ENCODE measurements at regions not wholly inside any gene's neighbourhood (a gene's known extent, or its start where the extent isn't known, plus 50 kb on each side); places are given as distances from the start of the nearest gene placed in this dataset.
A peak's percentile ranks its signal among the peaks of the same experiment; 100 is the strongest.

DNA sequence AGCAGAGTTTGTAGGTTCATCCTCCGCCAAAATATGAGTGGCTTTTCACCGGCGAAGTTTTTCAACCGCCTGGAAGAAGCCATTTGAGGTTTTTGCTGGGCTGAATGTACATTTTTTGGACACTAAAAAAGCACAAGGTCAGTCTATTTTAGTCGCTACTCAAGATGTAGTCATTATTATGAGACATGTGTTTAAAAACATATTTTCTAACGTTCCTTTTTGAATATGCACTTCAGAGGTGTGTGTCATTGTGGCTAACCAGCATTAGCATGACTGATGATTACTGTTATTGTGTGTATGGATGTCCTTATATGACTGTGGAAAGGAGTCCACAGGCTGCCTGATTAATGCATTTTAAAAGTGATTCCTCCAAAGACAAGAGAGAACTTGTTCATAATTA, 605.4 kb downstream of the INHBA start:
- TF ChIP-seq JUND (IDR thresholded peaks at IDR 0.05; ENCODE audit: low read depth) = no peak
- in situ Hi-C loops (cut with HindIII; ENCODE audit: low pct_unique_long_range_greater_than_20kb, low sequenced_read_pairs) = no loop called here

DNA sequence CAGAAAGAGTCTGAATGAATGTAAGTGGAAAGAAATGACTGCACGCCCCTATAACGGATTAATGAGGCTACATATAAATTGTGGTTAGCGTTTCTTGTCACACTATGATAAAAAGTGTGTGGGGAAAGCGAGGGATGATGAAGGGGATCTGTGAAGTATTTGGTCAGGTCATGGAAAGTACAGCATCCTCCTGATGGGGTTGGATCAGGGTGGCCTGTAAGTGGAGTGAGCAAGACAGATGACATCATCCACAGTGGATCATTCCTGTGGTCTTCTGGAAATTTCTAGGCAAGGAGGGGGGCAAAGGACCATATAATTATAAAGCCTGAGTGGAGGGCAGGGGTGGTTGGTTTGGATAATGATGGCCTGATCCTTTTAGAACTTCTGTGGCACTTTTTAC, 606.0 kb downstream of the INHBA start:
- no peak for TF ChIP-seq JUND (IDR thresholded peaks at IDR 0.05; ENCODE audit: low read depth)
- DNase-seq (ENCODE audit: low read depth in 1 of 2, low spot score in 1 of 2) = no peak
- in situ Hi-C loops (cut with HindIII; ENCODE audit: low pct_unique_long_range_greater_than_20kb, low sequenced_read_pairs) = no loop called here

More for the DNA sequence above, 605.4 kb downstream of the INHBA start:
- no peak for DNase-seq (ENCODE audit: low read depth in 1 of 2, low spot score in 1 of 2)

DNA sequence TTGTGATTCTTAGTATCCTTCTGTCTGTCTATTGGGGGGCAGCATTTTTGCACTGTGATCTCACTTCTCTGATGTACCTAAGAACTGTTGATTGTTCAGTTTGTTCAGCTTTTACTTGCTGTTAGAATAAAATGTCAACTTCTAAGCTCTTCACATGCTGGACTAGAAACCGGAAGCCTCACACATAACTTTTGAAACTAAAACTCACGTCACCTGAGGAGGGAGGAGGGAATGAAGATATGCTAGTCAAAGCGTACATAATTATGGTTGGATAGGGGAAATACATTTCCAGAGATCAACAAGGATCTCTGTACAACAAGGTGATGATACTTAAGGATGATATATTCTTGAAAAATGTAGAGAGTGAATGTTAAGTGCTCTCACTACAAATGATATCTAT, 609.7 kb downstream of the INHBA start:
- no peak for TF ChIP-seq JUND (IDR thresholded peaks at IDR 0.05; ENCODE audit: low read depth)
- in situ Hi-C loops (cut with HindIII; ENCODE audit: low pct_unique_long_range_greater_than_20kb, low sequenced_read_pairs) = no loop called here
- DNase-seq (ENCODE audit: low read depth in 1 of 2, low spot score in 1 of 2) = no peak

DNA sequence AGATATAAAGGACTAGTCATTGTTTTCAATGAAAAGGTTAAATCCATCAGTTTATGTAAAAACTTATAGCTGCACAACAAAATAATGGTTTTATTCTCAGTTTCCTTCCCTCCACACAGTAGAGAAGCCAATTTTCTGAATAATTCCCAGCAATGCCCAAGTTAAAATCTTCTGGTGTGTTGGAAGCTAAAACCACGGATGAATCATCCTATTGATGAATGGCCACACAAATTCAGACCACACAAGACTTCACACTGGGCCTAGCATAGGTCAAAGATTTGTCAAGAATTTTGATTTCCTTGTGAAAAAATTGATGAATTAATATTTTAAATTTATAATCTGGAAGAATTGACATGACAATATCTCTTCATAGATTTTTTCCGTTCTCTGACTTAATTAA, 617.6 kb downstream of the INHBA start:
- in situ Hi-C loops (cut with HindIII; ENCODE audit: low pct_unique_long_range_greater_than_20kb, low sequenced_read_pairs) = no loop called here
- no peak for TF ChIP-seq JUND (IDR thresholded peaks at IDR 0.05; ENCODE audit: low read depth)
- DNase-seq (ENCODE audit: low read depth in 1 of 2, low spot score in 1 of 2) = no peak

DNA sequence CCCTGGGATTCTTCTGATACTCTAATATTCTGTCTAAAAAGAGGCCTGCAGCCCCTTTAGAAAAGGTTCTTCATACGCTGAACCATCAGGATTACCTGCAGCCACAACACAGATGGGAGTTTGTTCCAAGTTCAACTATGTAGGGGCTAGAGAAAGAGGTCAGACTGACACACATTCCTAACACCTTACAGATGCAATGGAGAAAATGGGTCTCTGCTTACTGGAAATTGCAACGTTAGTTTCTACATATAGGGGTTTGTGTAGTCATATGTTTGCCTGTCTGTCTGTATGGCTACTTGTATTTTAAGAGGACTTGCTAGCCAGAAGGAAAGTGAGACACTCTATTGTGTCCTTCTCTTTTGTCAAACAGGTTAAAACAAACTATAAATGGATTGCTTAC, 618.5 kb downstream of the INHBA start:
- in situ Hi-C loops (cut with HindIII; ENCODE audit: low pct_unique_long_range_greater_than_20kb, low sequenced_read_pairs) = no loop called here
- TF ChIP-seq JUND (IDR thresholded peaks at IDR 0.05; ENCODE audit: low read depth) = no peak
- no peak for DNase-seq (ENCODE audit: low read depth in 1 of 2, low spot score in 1 of 2)

DNA sequence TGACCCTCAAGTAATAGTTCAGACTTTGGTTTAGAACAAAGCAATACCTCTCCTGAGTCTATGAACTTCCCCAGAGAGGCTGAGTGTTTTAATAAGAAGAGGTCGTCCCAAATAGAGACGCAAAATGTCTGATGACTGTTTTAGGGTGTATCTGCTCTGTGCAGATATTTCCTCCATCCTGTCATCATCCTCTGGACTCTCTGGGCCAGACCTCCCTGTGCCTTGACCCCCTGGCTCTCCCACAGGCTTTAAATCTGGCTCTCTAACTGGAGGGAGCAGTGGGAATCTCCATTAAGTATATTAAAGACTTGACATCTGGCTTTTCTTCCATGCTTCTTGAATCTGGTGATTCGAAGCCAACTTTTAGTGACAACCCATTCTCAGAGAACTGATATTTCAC, 633.3 kb downstream of the INHBA start:
- TF ChIP-seq JUND (IDR thresholded peaks at IDR 0.05; ENCODE audit: low read depth) = no peak
- in situ Hi-C loops (cut with HindIII; ENCODE audit: low pct_unique_long_range_greater_than_20kb, low sequenced_read_pairs) = no loop called here
- no peak for DNase-seq (ENCODE audit: low read depth in 1 of 2, low spot score in 1 of 2)

DNA sequence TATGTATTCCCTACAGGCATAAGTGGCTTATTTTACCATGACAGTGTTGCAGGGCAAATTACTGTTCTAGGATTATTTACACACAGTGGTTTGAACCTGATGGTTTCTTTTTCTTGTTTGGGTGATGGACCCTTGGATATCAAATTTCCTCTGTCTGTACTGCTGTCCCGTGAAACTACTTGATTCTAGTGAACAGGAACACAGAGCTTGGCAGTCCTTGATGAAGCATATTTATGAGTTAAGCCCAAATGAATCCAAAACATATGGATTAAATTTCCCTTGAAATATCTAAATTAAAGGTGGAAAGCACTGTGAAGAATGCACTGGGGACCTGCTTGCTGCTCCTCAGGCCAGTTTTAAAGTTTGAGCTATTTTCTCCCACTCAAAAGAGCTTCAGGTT, 635.3 kb downstream of the INHBA start:
- in situ Hi-C loops (cut with HindIII; ENCODE audit: low pct_unique_long_range_greater_than_20kb, low sequenced_read_pairs) = no loop called here
- DNase-seq (ENCODE audit: low read depth in 1 of 2, low spot score in 1 of 2) = no peak
- no peak for TF ChIP-seq JUND (IDR thresholded peaks at IDR 0.05; ENCODE audit: low read depth)

DNA sequence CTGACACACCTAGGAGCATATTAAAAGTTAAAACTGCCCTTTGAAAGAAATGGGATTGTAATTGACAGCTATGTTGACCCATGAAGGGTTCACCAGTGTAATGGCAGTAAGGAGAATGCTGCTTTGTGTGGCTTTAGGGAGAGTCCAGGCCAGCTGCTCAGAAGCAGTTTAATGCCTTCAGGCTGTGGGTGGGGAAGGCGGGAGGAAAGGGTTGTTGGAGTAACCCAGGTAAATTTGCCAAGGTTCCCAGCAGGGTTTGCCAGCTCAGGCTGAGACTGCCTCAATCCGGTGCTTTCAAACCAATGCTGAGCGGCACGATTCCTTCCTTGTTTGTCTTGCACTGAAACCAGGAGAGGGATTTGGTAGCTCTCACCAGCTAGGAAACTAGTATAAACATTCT, 637.2 kb downstream of the INHBA start:
- in situ Hi-C loops (cut with HindIII; ENCODE audit: low pct_unique_long_range_greater_than_20kb, low sequenced_read_pairs) = no loop called here
- TF ChIP-seq JUND (IDR thresholded peaks at IDR 0.05; ENCODE audit: low read depth) = no peak
- peak in 1 of 2 experiments; percentile 82 for DNase-seq (ENCODE audit: low read depth in 1 of 2, low spot score in 1 of 2)

DNA sequence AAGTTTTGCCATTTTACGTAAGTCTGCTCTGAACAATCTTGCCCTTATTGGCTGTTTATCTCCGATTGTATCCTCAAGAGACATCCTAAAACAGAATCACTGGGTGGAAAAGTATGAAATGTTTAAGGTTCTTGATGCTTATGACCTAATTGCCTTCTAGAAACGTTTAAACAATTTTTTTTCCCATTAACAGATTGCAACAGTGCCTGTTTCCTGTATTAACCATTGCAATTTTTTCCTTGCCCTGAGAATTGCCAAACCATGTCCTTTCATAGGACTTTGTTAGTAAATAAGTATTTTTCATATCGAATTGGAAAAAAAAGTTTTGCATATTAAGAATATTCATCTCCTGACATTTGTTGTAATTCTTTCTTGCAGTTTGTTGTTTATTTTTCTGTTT, 639.8 kb downstream of the INHBA start:
- in situ Hi-C loops (cut with HindIII; ENCODE audit: low pct_unique_long_range_greater_than_20kb, low sequenced_read_pairs) = no loop called here
- TF ChIP-seq JUND (IDR thresholded peaks at IDR 0.05; ENCODE audit: low read depth) = no peak
- no peak for DNase-seq (ENCODE audit: low read depth in 1 of 2, low spot score in 1 of 2)

DNA sequence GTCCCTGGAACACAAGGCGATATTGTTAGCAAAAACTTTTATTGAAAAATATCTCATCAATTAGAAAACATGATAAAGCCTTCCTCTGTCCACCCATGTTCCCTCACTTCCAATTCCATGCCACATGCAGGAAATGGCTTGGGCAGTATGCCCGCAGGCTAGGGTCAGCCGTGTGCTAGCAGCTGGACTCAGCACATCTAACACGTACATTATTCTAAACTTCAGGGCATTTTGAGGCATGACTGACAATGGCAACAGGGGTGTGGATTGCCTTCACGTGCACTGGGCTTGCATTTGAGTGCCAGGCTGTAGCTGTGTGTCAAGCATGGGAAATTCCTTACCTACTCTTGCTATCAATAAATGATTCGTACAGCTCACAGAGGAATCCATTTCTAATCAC, 642.1 kb downstream of the INHBA start:
- in situ Hi-C loops (cut with HindIII; ENCODE audit: low pct_unique_long_range_greater_than_20kb, low sequenced_read_pairs) = no loop called here
- no peak for DNase-seq (ENCODE audit: low read depth in 1 of 2, low spot score in 1 of 2)
- TF ChIP-seq JUND (IDR thresholded peaks at IDR 0.05; ENCODE audit: low read depth) = no peak

DNA sequence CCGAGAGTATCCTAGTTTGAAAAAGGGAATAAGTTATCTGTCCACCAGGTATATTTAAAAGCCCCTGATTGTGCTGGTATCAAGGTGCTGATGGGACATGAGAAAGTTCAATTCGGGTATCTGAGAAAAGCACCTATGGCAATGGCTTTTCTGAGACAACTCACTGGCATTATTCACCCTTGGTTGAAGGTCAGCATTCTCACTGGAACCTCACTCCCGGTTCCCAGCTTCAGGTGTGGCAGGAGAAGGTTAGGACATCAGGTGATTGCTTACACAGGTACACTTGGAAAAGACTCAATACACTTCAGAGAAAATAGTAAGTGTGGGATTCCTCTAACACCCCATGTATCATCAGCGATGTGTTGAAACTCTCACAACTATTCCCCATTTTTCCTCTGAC, 643.1 kb downstream of the INHBA start:
- in situ Hi-C loops (cut with HindIII; ENCODE audit: low pct_unique_long_range_greater_than_20kb, low sequenced_read_pairs) = no loop called here
- no peak for DNase-seq (ENCODE audit: low read depth in 1 of 2, low spot score in 1 of 2)

DNA sequence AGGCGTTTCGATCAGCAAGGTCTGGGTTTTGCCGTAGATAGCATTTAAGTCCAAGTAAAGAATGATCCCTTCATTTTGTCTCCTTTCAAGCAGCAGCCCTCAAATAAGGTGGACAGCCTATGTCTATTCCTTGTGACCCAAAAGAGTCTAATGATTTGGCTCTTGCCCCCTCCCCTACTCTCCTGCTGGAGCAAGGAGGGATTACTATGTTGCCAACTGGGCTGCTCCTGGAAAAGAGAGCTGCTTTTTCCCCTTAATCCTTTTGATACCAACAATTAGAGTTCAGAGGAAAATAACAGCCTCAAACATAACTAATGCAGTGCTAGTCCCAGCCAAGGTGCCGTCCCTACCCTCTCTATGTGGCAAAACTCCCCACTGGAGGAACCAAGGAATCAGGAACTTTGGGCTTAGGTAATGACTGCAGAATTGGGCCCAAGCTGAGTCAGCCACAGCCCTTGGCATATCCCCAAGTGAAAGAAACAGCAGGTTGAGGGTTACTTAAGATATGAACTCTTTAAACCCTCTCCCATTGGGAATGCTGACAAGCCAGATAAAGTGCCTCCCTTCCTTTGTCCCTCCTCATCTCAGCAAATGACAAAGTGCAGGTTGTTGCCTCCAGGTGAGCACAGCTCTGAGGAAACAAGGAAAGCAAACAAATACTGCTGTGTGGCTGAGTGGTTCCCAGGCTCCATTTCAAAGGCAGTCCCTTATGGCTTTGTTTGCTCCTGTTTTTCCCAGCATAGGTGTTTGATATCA, 643.7 kb downstream of the INHBA start:
- DNase-seq (ENCODE audit: low read depth in 1 of 2, low spot score in 1 of 2) = peak in 1 of 2 experiments; percentile 82
- in situ Hi-C loops (cut with HindIII; ENCODE audit: low pct_unique_long_range_greater_than_20kb, low sequenced_read_pairs) = no loop called here
- TF ChIP-seq JUND (IDR thresholded peaks at IDR 0.05; ENCODE audit: low read depth) = no peak

More for the DNA sequence above, 643.1 kb downstream of the INHBA start:
- TF ChIP-seq JUND (IDR thresholded peaks at IDR 0.05; ENCODE audit: low read depth) = no peak

DNA sequence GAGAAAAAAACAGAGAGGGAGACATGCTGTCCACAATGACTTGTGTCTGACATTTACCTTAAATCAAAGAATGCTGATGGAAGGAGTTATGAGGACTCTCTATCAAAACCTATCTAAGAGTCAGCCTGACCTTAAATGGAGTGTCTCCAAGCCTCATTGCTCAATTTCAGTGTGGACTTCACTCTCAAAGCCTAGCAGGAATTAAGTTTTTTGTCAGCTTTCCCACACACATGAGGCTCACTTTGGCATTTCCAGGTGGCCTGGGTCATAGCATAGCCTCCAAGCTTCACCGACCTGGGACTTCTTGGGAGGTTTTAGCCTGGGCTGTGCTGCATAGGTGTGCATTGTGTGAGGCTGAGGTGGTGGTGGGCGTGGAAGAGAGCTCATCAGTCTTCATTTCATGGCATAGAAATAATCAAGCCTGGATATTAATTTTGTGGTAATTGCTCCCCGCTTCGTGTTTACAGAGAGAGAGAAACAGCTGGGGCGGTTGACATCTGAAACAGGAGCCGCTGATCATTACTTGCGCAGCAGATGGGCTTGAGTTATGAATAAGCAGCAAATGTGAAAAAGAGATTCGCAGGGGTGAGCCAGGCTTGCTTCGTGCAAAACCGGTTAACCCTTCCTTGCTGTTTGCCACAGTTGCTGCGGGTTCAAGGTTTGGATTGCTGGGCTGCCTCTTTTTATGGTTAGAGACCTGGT, 647.8 kb downstream of the INHBA start:
- DNase-seq (ENCODE audit: low read depth in 1 of 2, low spot score in 1 of 2) = peak in 1 of 2 experiments; percentile 26
- in situ Hi-C loops (cut with HindIII; ENCODE audit: low pct_unique_long_range_greater_than_20kb, low sequenced_read_pairs) = no loop called here
- no peak for TF ChIP-seq JUND (IDR thresholded peaks at IDR 0.05; ENCODE audit: low read depth)
